Ascending aorta (tissue), 2 donors: ENCODE measurements at regions not wholly inside any gene's neighbourhood (a gene's known extent, or its start where the extent isn't known, plus 50 kb on each side); places are given as distances from the start of the nearest gene placed in this dataset.

Experiments
- DNase-seq, 2 donors: peaks; one replicate each; pipeline ENCODE4 v3.0.0-alpha.2; 2019; ENCODE audit warnings: low spot score in 2 of 2
- H3K27ac ChIP-seq, 2 donors: fragments of 200-600 bp; sonication (generic); one replicate each; pipeline ENCODE4 v1.5.1; 2016 to 2017; ENCODE audit warnings: mild to moderate bottlenecking in 1 of 2
- H3K27me3 ChIP-seq: fragments of 200-600 bp; sonication (generic); one replicate; pipeline ENCODE4 v1.5.1; 2017
- H3K36me3 ChIP-seq, 2 donors: fragments of 200-600 bp; sonication (generic); one replicate each; pipeline ENCODE4 v1.5.1; 2016
- H3K4me1 ChIP-seq, 2 donors: fragments of 200-600 bp; sonication (generic); one replicate each; pipeline ENCODE4 v1.5.1; 2016 to 2017; ENCODE audit warnings: mild to moderate bottlenecking in 1 of 2
- H3K4me3 ChIP-seq, 2 donors: fragments of 200-600 bp; sonication (generic); one replicate each; pipeline ENCODE4 v1.5.1; 2016 to 2017; ENCODE audit warnings: mild to moderate bottlenecking in 1 of 2
- H3K9me3 ChIP-seq, 2 donors: fragments of 200-600 bp; sonication (generic); one replicate each; pipeline ENCODE4 v1.5.1; 2016
- intact Hi-C: fragments of 100-400 bp; cut with DNase I; formaldehyde crosslinking; loops from one replicate; pipeline ENCODE4 v1.15.1; 2023
- TF ChIP-seq, protein P1 (sequence below), 3 experiments: fragments of 200-600 bp in 2 of 3; fragments of 450-650 bp in 1 of 3; sonication (generic) in 2 of 3; IDR thresholded peaks; one replicate each; pipeline ENCODE4 v1.5.1; 2016 to 2019; ENCODE audit warnings: antibody characterized with exemption in 3 of 3, mild to moderate bottlenecking in 1 of 3, moderate library complexity in 1 of 3

DNA sequence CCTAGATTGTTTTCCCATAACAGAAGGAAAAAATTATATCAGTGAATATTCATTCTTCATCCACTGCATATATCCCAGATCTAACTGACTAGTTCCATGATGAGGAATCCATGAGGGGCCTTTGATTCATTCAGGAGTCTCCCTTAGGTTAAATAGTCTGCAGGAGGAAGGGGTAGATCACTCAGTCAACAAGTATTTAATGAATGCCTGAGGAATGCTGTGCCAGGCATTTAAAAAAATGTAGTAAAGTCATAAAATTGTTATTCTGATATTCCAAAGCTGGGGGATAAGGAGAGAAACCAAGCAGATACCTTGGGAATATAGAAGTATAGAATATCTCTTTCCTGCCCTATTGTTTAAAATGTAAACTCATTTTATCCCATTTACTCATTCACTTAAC is 216.2 kb upstream of the CAND1 start:
- DNase-seq: no peak
- Histone ChIP-seq H3K27ac (no peak overlapping the region), H3K27me3 (no peaks in the 10 kb centered on the region), H3K4me3 (no peak overlapping the region), H3K9me3 (no peaks in the 10 kb centered on the region), H3K4me1 (no peaks in the 10 kb centered on the region), H3K36me3 (no peaks in the 10 kb centered on the region)
- intact Hi-C loops: no loop called here
- TF ChIP-seq, protein P1, sequence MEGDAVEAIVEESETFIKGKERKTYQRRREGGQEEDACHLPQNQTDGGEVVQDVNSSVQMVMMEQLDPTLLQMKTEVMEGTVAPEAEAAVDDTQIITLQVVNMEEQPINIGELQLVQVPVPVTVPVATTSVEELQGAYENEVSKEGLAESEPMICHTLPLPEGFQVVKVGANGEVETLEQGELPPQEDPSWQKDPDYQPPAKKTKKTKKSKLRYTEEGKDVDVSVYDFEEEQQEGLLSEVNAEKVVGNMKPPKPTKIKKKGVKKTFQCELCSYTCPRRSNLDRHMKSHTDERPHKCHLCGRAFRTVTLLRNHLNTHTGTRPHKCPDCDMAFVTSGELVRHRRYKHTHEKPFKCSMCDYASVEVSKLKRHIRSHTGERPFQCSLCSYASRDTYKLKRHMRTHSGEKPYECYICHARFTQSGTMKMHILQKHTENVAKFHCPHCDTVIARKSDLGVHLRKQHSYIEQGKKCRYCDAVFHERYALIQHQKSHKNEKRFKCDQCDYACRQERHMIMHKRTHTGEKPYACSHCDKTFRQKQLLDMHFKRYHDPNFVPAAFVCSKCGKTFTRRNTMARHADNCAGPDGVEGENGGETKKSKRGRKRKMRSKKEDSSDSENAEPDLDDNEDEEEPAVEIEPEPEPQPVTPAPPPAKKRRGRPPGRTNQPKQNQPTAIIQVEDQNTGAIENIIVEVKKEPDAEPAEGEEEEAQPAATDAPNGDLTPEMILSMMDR (IDR thresholded peaks at IDR 0.05): no peak

DNA sequence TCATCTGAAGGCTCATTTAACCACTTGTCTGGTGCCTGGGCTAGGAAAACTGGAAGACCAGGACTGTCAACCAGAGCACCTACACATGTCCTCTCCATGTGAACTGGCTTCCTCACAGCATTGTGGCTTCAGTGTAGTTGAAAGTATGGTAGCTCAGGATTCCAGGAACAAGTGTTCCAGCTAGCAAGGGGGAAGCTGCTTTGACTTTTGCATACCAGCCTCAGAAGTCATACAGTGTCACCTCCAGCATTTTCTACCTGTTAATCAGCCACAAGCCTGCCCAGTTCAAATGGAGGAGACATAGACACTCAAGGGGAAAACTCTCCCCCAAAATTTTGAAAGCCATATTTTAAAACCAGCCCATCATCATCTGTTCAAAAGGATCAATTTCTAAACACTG is 212.8 kb upstream of the CAND1 start:
- H3K27me3 ChIP-seq: no peaks in the 10 kb centered on the region
- H3K4me3 ChIP-seq: no peak overlapping the region
- no peaks in the 10 kb centered on the region for H3K4me1 ChIP-seq
- TF ChIP-seq, protein P1 (IDR thresholded peaks at IDR 0.05): no peak
- H3K27ac ChIP-seq: no peak overlapping the region
- intact Hi-C loops: no loop called here
- H3K36me3 ChIP-seq: no peaks in the 10 kb centered on the region
- H3K9me3 ChIP-seq: no peaks in the 10 kb centered on the region
- no peak for DNase-seq

DNA sequence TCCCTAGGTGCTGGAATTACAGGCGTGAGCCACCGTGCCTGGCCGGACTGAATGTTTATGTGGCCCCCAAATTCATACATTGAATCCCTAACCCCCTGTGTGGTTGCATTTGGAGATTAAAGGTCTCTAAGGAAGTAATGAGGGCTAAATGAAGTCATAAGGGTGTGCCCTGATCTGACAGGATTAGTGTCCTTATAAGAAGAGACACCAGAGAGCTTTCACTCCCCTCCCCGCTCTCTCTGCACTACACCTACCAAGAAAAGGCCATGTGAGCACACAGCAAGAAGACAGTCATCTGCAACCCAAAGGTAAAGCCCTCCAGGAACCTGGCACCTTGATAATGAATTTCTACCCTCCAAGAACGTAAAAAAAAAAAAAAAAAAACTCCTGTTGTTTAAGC is 212.1 kb upstream of the CAND1 start:
- TF ChIP-seq, protein P1 (IDR thresholded peaks at IDR 0.05): no peak
- H3K27me3 ChIP-seq: no peaks in the 10 kb centered on the region
- no peak overlapping the region for H3K4me3 ChIP-seq
- no peaks in the 10 kb centered on the region for H3K9me3 ChIP-seq
- no peak for DNase-seq
- H3K27ac ChIP-seq: no peak overlapping the region
- no peaks in the 10 kb centered on the region for H3K36me3 ChIP-seq
- intact Hi-C loops: no loop called here
- H3K4me1 ChIP-seq: no peaks in the 10 kb centered on the region

DNA sequence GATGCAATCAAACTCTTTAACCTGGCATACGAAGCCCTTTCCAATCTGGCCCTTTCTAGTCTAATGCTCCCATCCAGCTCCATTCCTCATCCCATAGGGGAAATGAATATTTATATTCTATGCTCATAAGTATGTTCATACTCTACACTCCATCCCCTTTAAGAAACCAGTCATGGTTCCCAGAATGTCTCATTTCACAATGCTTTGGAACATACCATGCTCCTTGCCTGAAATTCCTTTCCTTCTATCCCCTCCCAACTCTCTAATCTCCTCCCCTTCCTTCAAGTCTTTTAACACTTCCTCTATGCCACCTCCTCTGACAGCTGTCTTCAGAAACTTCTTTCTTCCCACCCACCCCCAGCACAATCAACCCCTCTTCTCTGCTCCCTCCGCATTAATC is 207.0 kb upstream of the CAND1 start:
- TF ChIP-seq, protein P1 (IDR thresholded peaks at IDR 0.05): no peak
- H3K27ac ChIP-seq: no peak overlapping the region
- intact Hi-C loops: no loop called here
- DNase-seq: no peak
- H3K36me3 ChIP-seq: no peaks in the 10 kb centered on the region
- H3K9me3 ChIP-seq: no peaks in the 10 kb centered on the region
- no peaks in the 10 kb centered on the region for H3K27me3 ChIP-seq
- no peaks in the 10 kb centered on the region for H3K4me1 ChIP-seq
- no peak overlapping the region for H3K4me3 ChIP-seq

DNA sequence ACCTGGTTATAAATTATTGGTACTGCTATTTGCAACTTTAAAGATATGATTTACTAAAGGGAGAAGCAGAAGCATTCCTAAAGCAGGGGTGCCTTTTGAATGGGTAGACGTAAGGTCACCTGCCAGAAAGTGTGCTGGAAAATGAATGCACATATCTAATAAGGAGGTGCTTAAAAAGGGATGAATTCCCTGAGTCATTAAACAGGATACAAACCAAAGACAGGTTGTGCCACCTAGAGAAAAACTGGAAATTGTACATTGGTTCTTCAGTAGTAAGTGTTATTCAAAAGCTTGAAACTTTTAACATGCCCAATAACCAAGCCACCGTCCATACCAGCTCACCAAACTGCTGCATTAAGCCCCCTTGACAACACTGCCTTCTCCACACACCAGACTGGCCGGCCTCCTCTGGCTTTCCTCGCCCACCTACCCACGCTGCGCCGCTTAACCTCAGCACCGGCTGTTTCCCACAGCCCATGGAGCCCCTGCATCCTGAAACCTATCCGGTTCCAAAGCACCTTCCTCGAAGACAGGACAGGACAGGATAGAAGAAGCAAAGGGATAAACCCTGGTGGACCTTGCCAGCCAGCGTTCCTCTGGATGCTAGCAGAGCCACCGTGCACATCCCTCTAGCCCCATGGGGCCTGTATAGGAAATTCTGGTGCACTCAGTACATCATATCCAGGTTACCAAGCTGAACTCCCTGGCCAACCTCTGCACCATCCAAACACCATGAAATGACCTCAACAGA is 201.5 kb upstream of the CAND1 start:
- Histone ChIP-seq H3K36me3 (no peaks in the 10 kb centered on the region), H3K27ac (no peak overlapping the region), H3K4me3 (peak overlapping the region in 1 of 2 donors; percentile 89), H3K4me1 (peaks cover 0 to 2% of the 10 kb centered on the region in 2 donors), H3K27me3 (no peaks in the 10 kb centered on the region), H3K9me3 (no peaks in the 10 kb centered on the region)
- TF ChIP-seq, protein P1 (IDR thresholded peaks at IDR 0.05): no peak
- no peak for DNase-seq
- intact Hi-C loops: no loop called here
